ENCODE measurements at regions not wholly inside any gene's neighbourhood (a gene's known extent, or its start where the extent isn't known, plus 50 kb on each side); places are given as distances from the start of the nearest gene placed in this dataset.

GRCh38 chr3:87550892-87551291 is 274.5 kb upstream of the POU1F1 start (continued):
- no peak for TF ChIP-seq BHLHE40 (IDR thresholded peaks at IDR 0.05; ENCODE audit: low read length)
- no peak for TF ChIP-seq SP2 (CRISPR knock-in tag; IDR thresholded peaks at IDR 0.05)
- no peak for TF ChIP-seq HNRNPL (IDR thresholded peaks at IDR 0.05; ENCODE audit: low read depth, low read length)

GRCh38 chr3:87549208-87549607 is 272.8 kb upstream of the POU1F1 start:
- intact Hi-C loops (cut with micrococcal nuclease; ENCODE audit: unreplicated experiment) = loop anchor here (10.0 kb wide), 1 partner anchor 64 kb away; no protein-coding TSS in a partner anchor
- no peak overlapping the region for H3K9ac ChIP-seq (ENCODE audit: insufficient read depth, low read depth, low read length)
- H3K36me3 ChIP-seq (replicated peaks in 1 of 2; ENCODE audit: control insufficient read depth in 1 of 2, insufficient read depth in 2 of 2, low read length in 2 of 2) = no peaks in the 10 kb centered on the region
- WGBS (ENCODE audit: low lambda C conversion rate) = under 1% methylated on average over 2 of the region's 2 CpGs
- H3K9me3 ChIP-seq (ENCODE audit: low read length) = no peaks in the 10 kb centered on the region
- no peak overlapping the region for H3K4me2 ChIP-seq (ENCODE audit: low read depth, low read length)
- no peaks in the 10 kb centered on the region for H3K27me3 ChIP-seq (ENCODE audit: control insufficient read depth in 1 of 2, insufficient read depth in 2 of 2, low read length in 2 of 2)
- H3K27ac ChIP-seq (ENCODE audit: extremely low read length, insufficient read depth, low read length) = no peak overlapping the region
- no peaks in the 10 kb centered on the region for H3K4me1 ChIP-seq (ENCODE audit: insufficient read depth, low read length)
- in situ Hi-C loops (cut with HindIII; ENCODE audit: extremely low pct_ligation_motif_present, low pct_unique_long_range_greater_than_20kb) = no loop called here
- no peak for DNase-seq (ENCODE audit: low spot score)
- BruUV-seq (replicated peaks) = no TSS peak
- H4K20me1 ChIP-seq (ENCODE audit: insufficient read depth, low read length) = no peaks in the 10 kb centered on the region
- ChIA-PET POLR2A (no interaction called here), CTCF (ENCODE audit: low intra/inter-chr PET ratio, low total read pairs) (no interaction called here)
- ATAC-seq = no peak
- no peak overlapping the region for H2AFZ ChIP-seq (ENCODE audit: low read length)
- no peak overlapping the region for H3K4me3 ChIP-seq (replicated peaks in 1 of 3; ENCODE audit: insufficient read depth in 1 of 3, low read depth in 2 of 3, low read length in 3 of 3)
- FAIRE-seq = no peak
- no peaks in the 10 kb centered on the region for H3K79me2 ChIP-seq (ENCODE audit: insufficient read depth, low read length)
- TF ChIP-seq TEF (CRISPR knock-in tag; IDR thresholded peaks at IDR 0.05) (no peak), ZNF263 (CRISPR knock-in tag; IDR thresholded peaks at IDR 0.05) (no peak), ZNF773 (CRISPR knock-in tag; IDR thresholded peaks at IDR 0.05; ENCODE audit: borderline replicate concordance) (no peak), ZSCAN5A (CRISPR knock-in tag; IDR thresholded peaks at IDR 0.05; ENCODE audit: borderline replicate concordance) (no peak), ZIK1 (CRISPR knock-in tag; IDR thresholded peaks at IDR 0.05; ENCODE audit: borderline replicate concordance, low read depth) (no peak), ZFY (CRISPR knock-in tag; IDR thresholded peaks at IDR 0.05) (no peak), STAT6 (CRISPR knock-in tag; IDR thresholded peaks at IDR 0.05; ENCODE audit: borderline replicate concordance) (no peak), POGZ (CRISPR knock-in tag; IDR thresholded peaks at IDR 0.05) (no peak), HNRNPLL (IDR thresholded peaks at IDR 0.05; ENCODE audit: low read depth, low read length, poor library complexity, severe bottlenecking) (no peak), ZNF614 (CRISPR knock-in tag; IDR thresholded peaks at IDR 0.05; ENCODE audit: borderline replicate concordance) (no peak), PREB (CRISPR knock-in tag; IDR thresholded peaks at IDR 0.05) (no peak), GLI4 (CRISPR knock-in tag; IDR thresholded peaks at IDR 0.05; ENCODE audit: borderline replicate concordance) (no peak), SSRP1 (CRISPR knock-in tag; IDR thresholded peaks at IDR 0.05) (no peak), KDM3A (CRISPR knock-in tag; IDR thresholded peaks at IDR 0.05; ENCODE audit: low read depth) (no peak), HNF4G (IDR thresholded peaks at IDR 0.05; ENCODE audit: borderline replicate concordance, low read depth, low read length) (no peak), HNF4G (CRISPR knock-in tag; IDR thresholded peaks at IDR 0.05; ENCODE audit: borderline replicate concordance, low read depth) (no peak)

All from HepG2 (cell line).